GM23338 (cell line): ENCODE measurements at regions not wholly inside any gene's neighbourhood (a gene's known extent, or its start where the extent isn't known, plus 50 kb on each side); places are given as distances from the start of the nearest gene placed in this dataset.

Experiments
- ATAC-seq: fragments of 200-7000 bp; cut with Tn5 transposase; 3 replicates; pipeline ENCODE4 v1.9.1; 2020
- DNase-seq: peaks from one replicate; pipeline ENCODE4 v3.0.0-alpha.2; 2015; ENCODE audit warnings: low spot score
- H2AFZ ChIP-seq: fragments of 200-600 bp; sonication (generic); 2 replicates; pipeline ENCODE4 v1.8.0; 2016; ENCODE audit warnings: antibody characterized with exemption, mild to moderate bottlenecking, moderate library complexity
- H3F3A ChIP-seq: fragments of 200-600 bp; sonication (generic); replicated peaks from 2 replicates; pipeline ENCODE4 v1.8.0; 2017; ENCODE audit warnings: antibody characterized with exemption, mixed run types, low read depth
- H3K27ac ChIP-seq: fragments of 200-600 bp; sonication (generic); 2 replicates; pipeline ENCODE4 v1.6.1; 2016; ENCODE audit warnings: low read depth
- H3K27me3 ChIP-seq: fragments of 200-600 bp; sonication (generic); 2 replicates; pipeline ENCODE4 v1.8.0; 2016; ENCODE audit warnings: mild to moderate bottlenecking, mixed run types, moderate library complexity; ENCODE audit not compliant: insufficient read depth
- H3K36me3 ChIP-seq: fragments of 200-600 bp; sonication (generic); 2 replicates; pipeline ENCODE4 v1.8.0; 2016; ENCODE audit warnings: mild to moderate bottlenecking; ENCODE audit not compliant: insufficient read depth
- H3K4me1 ChIP-seq: fragments of 200-600 bp; sonication (generic); 2 replicates; pipeline ENCODE4 v1.8.0; 2016; ENCODE audit warnings: mild to moderate bottlenecking, moderate library complexity; ENCODE audit not compliant: insufficient read depth
- H3K4me2 ChIP-seq: fragments of 200-600 bp; sonication (generic); 2 replicates; pipeline ENCODE4 v1.7.1; 2017; ENCODE audit warnings: mixed run types
- H3K4me3 ChIP-seq: fragments of 200-600 bp; sonication (generic); 2 replicates; pipeline ENCODE4 v1.6.1; 2016; ENCODE audit warnings: mixed run types
- H3K79me2 ChIP-seq: fragments of 200-600 bp; sonication (generic); replicated peaks from 2 replicates; pipeline ENCODE4 v1.8.0; 2017; ENCODE audit warnings: mild to moderate bottlenecking; ENCODE audit not compliant: insufficient read depth
- H3K9me2 ChIP-seq: fragments of 200-600 bp; sonication (generic); 2 replicates; pipeline ENCODE4 v1.8.0; 2017; ENCODE audit not compliant: insufficient read depth
- H4K20me1 ChIP-seq: fragments of 200-600 bp; sonication (generic); replicated peaks from 2 replicates; pipeline ENCODE4 v1.8.0; 2017; ENCODE audit warnings: mild to moderate bottlenecking; ENCODE audit not compliant: insufficient read depth
- H3K27ac Mint-ChIP-seq: 2 replicates; pipeline ENCODE4 v1.8.0; 2020; ENCODE audit warnings: inconsistent platforms, mild to moderate bottlenecking, moderate library complexity, mixed read lengths
- H3K27me3 Mint-ChIP-seq: 3 replicates; pipeline ENCODE4 v1.8.0; 2022; ENCODE audit warnings: low read depth, mild to moderate bottlenecking, moderate library complexity, mixed read lengths, inconsistent platforms; ENCODE audit not compliant: insufficient read depth, poor library complexity
- H3K36me3 Mint-ChIP-seq: 3 replicates; pipeline ENCODE4 v1.8.0; 2021; ENCODE audit warnings: low read depth, mild to moderate bottlenecking, inconsistent platforms, moderate library complexity, mixed read lengths
- H3K4me1 Mint-ChIP-seq: 3 replicates; pipeline ENCODE4 v1.8.0; 2020; ENCODE audit warnings: mild to moderate bottlenecking, inconsistent platforms, mixed read lengths
- H3K4me3 Mint-ChIP-seq: 3 replicates; pipeline ENCODE4 v1.8.0; 2021; ENCODE audit warnings: moderate library complexity, mild to moderate bottlenecking, inconsistent platforms, mixed read lengths
- H3K9me3 Mint-ChIP-seq: 3 replicates; pipeline ENCODE4 v1.8.0; 2020; ENCODE audit warnings: moderate library complexity, mild to moderate bottlenecking, inconsistent platforms, mixed read lengths
- CREB1 ChIP-seq: fragments of 250-450 bp; sonication (Bioruptor Pico); IDR thresholded peaks from 2 replicates; pipeline ENCODE4 v1.5.0; 2020; ENCODE audit warnings: low read depth, mild to moderate bottlenecking, moderate library complexity
- CTCF ChIP-seq, 2 experiments: fragments of 200-600 bp in 1 of 2; sonication (generic) in 1 of 2; conservative IDR thresholded peaks; 2 replicates each; pipeline versions ENCODE4 v1.5.1 to v1.6.1; 2016 to 2017; ENCODE audit warnings: antibody characterized with exemption in 2 of 2, low read depth in 2 of 2, mild to moderate bottlenecking in 2 of 2, moderate library complexity in 1 of 2
- ETS1 ChIP-seq: IDR thresholded peaks from 2 replicates; pipeline ENCODE4 v1.6.1; 2016; ENCODE audit warnings: antibody characterized with exemption
- EZH2 ChIP-seq: fragments of 200-600 bp; sonication (generic); IDR thresholded peaks from one replicate; pipeline ENCODE4 v1.8.0; 2017; ENCODE audit warnings: antibody characterized with exemption, mild to moderate bottlenecking, low read depth; ENCODE audit not compliant: unreplicated experiment
- EZH2phosphoT487 ChIP-seq: fragments of 200-600 bp; sonication (generic); IDR thresholded peaks from one replicate; pipeline ENCODE4 v1.8.1; 2018; ENCODE audit warnings: antibody characterized with exemption; ENCODE audit not compliant: unreplicated experiment
- JUNB ChIP-seq: IDR thresholded peaks from one replicate; pipeline ENCODE4 v1.6.1; 2016; ENCODE audit warnings: antibody characterized with exemption; ENCODE audit not compliant: unreplicated experiment
- NANOG ChIP-seq: IDR thresholded peaks from 2 replicates; pipeline ENCODE4 v1.6.1; 2016; ENCODE audit warnings: antibody characterized with exemption, borderline replicate concordance
- POLR2AphosphoS5 ChIP-seq: IDR thresholded peaks from 2 replicates; pipeline ENCODE4 v1.6.1; 2016; ENCODE audit warnings: antibody characterized with exemption, low read depth
- REST ChIP-seq: IDR thresholded peaks from one replicate; pipeline ENCODE4 v1.6.1; 2018; ENCODE audit warnings: antibody characterized with exemption; ENCODE audit not compliant: unreplicated experiment
- STAT1 ChIP-seq: IDR thresholded peaks from one replicate; pipeline ENCODE4 v1.6.1; 2016; ENCODE audit warnings: antibody characterized with exemption; ENCODE audit not compliant: unreplicated experiment
- ZNF114 ChIP-seq: fragments of 250-450 bp; sonication (Bioruptor Pico); IDR thresholded peaks from 2 replicates; pipeline ENCODE4 v1.5.0; 2020; ENCODE audit warnings: mild to moderate bottlenecking, moderate library complexity
- ZNF331 ChIP-seq: fragments of 250-450 bp; sonication (Bioruptor Pico); IDR thresholded peaks from 2 replicates; pipeline ENCODE4 v1.5.0; 2020; ENCODE audit warnings: low read depth, mild to moderate bottlenecking, moderate library complexity
- ZNF462 ChIP-seq: fragments of 250-450 bp; sonication (Bioruptor Pico); IDR thresholded peaks from 2 replicates; pipeline ENCODE4 v1.5.0; 2020; ENCODE audit warnings: mild to moderate bottlenecking, moderate library complexity

GRCh38 chr17:68805609-68806008, 149.6 kb downstream of the ABCA8 start:
- no peak for DNase-seq
- H3K27me3 Mint-ChIP-seq = peaks cover 1% of the 10 kb centered on the region
- no peak for ATAC-seq
- H3K27me3 ChIP-seq = no peaks in the 10 kb centered on the region
- no peak overlapping the region for H3K27ac ChIP-seq
- no peaks in the 10 kb centered on the region for H3K4me1 ChIP-seq
- H3K79me2 ChIP-seq = no peaks in the 10 kb centered on the region
- no peak overlapping the region for H3K4me3 Mint-ChIP-seq
- H3K4me3 ChIP-seq = no peak overlapping the region
- H3K36me3 Mint-ChIP-seq = no peaks in the 10 kb centered on the region
- no peaks in the 10 kb centered on the region for H3K4me1 Mint-ChIP-seq
- H3K36me3 ChIP-seq = no peaks in the 10 kb centered on the region
- peaks cover 2% of the 10 kb centered on the region; the same call in 1 of the 3 replicates for H3K9me3 Mint-ChIP-seq
- no peak overlapping the region for H2AFZ ChIP-seq
- H4K20me1 ChIP-seq = no peaks in the 10 kb centered on the region
- H3K27ac Mint-ChIP-seq = no peak overlapping the region
- no peak overlapping the region for H3K4me2 ChIP-seq
- no peaks in the 10 kb centered on the region; the same call in 1 of the 2 replicates for H3K9me2 ChIP-seq
- TF ChIP-seq ZNF331 (CRISPR knock-in tag) (no peak), JUNB (no peak), ZNF114 (CRISPR knock-in tag) (no peak), EZH2phosphoT487 (no peak), STAT1 (no peak), CTCF (conservative IDR thresholded peaks at IDR 0.05; ENCODE audit: low read depth in 2 of 2) (no peak), ETS1 (no peak), REST (no peak), NANOG (no peak), POLR2AphosphoS5 (no peak), ZNF462 (CRISPR knock-in tag) (no peak), CREB1 (CRISPR knock-in tag) (no peak), EZH2 (no peak)
- H3F3A ChIP-seq = no peaks in the 10 kb centered on the region
